OCI-LY1 (cell line): ENCODE measurements at regions not wholly inside any gene's neighbourhood (a gene's known extent, or its start where the extent isn't known, plus 50 kb on each side); places are given as distances from the start of the nearest gene placed in this dataset.

Experiments
- H2AFZ ChIP-seq: fragments of 200-600 bp; sonication (generic), shearing (Covaris generic); 2 replicates; pipeline ENCODE4 v1.6.0; 2014; ENCODE audit warnings: antibody characterized with exemption, mild to moderate bottlenecking, low read length
- H3F3A ChIP-seq: fragments of 200-600 bp; sonication (generic), shearing (Covaris generic); 2 replicates; pipeline ENCODE4 v1.6.0; 2014; ENCODE audit warnings: mild to moderate bottlenecking, antibody characterized with exemption, low read length, moderate library complexity; ENCODE audit not compliant: insufficient read depth
- H3K27ac ChIP-seq: fragments of 200-600 bp; sonication (generic); 2 replicates; pipeline ENCODE4 v1.5.1; 2014; ENCODE audit warnings: low read length, mixed run types, mild to moderate bottlenecking, low read depth; ENCODE audit not compliant: poor library complexity, severe bottlenecking
- H3K27me3 ChIP-seq: fragments of 200-600 bp; sonication (generic); 2 replicates; pipeline ENCODE4 v1.6.0; 2014; ENCODE audit warnings: antibody characterized with exemption, mild to moderate bottlenecking, low read length, moderate library complexity; ENCODE audit not compliant: insufficient read depth
- H3K36me3 ChIP-seq: fragments of 200-600 bp; sonication (generic); 2 replicates; pipeline ENCODE4 v1.6.1; 2014; ENCODE audit warnings: mild to moderate bottlenecking, antibody characterized with exemption, low read length, moderate library complexity, mixed read lengths; ENCODE audit not compliant: insufficient read depth
- H3K4me1 ChIP-seq: fragments of 200-600 bp; sonication (generic); 2 replicates; pipeline ENCODE4 v1.5.1; 2014; ENCODE audit warnings: mild to moderate bottlenecking, low read length, moderate library complexity; ENCODE audit not compliant: insufficient read depth, severe bottlenecking
- H3K4me2 ChIP-seq: fragments of 200-600 bp; sonication (generic), shearing (Covaris generic); 2 replicates; pipeline ENCODE4 v1.6.1; 2014; ENCODE audit warnings: low read length
- H3K4me3 ChIP-seq: fragments of 200-600 bp; sonication (generic); 2 replicates; pipeline ENCODE4 v1.5.1; 2014; ENCODE audit warnings: low read length, low read depth, mild to moderate bottlenecking, mixed read lengths; ENCODE audit not compliant: poor library complexity, severe bottlenecking
- H3K79me2 ChIP-seq: fragments of 200-600 bp; shearing (Covaris generic); 2 replicates; pipeline ENCODE4 v1.6.1; 2016; ENCODE audit warnings: mixed run types, low read length, mixed read lengths; ENCODE audit not compliant: insufficient read depth
- H3K9ac ChIP-seq: fragments of 200-600 bp; sonication (generic), shearing (Covaris generic); 2 replicates; pipeline ENCODE4 v1.6.1; 2014; ENCODE audit warnings: mild to moderate bottlenecking, low read length, mixed read lengths
- H3K9me2 ChIP-seq: fragments of 200-600 bp; sonication (generic), shearing (Covaris generic); 2 replicates; pipeline ENCODE4 v1.6.1; 2014; ENCODE audit warnings: low read depth, mild to moderate bottlenecking, low read length, mixed read lengths
- H3K9me3 ChIP-seq: fragments of 200-600 bp; shearing (Covaris generic); 2 replicates; pipeline ENCODE4 v1.6.1; 2014; ENCODE audit warnings: low read length, mixed read lengths
- H4K20me1 ChIP-seq: fragments of 200-600 bp; sonication (generic), shearing (Covaris generic); 2 replicates; pipeline ENCODE4 v1.6.0; 2016; ENCODE audit warnings: mild to moderate bottlenecking, low read length; ENCODE audit not compliant: insufficient read depth
- CTCF ChIP-seq: fragments of 200-600 bp; sonication (generic), shearing (Covaris generic); IDR thresholded peaks from 2 replicates; pipeline ENCODE4 v1.5.1; 2017; ENCODE audit warnings: mild to moderate bottlenecking, antibody characterized with exemption, low read length, moderate library complexity, mixed read lengths
- EZH2 ChIP-seq: fragments of 200-600 bp; sonication (generic), shearing (Covaris generic); IDR thresholded peaks from 2 replicates; pipeline ENCODE4 v1.8.0; 2017; ENCODE audit warnings: borderline replicate concordance, mixed run types, mild to moderate bottlenecking, antibody characterized with exemption, low read length, moderate library complexity, mixed read lengths

GRCh38 chr20:22504829-22505377, 79.5 kb downstream of the FOXA2 start:
- no peak overlapping the region for H3K27ac ChIP-seq
- H3F3A ChIP-seq, result no peaks in the 10 kb centered on the region
- H3K4me1 ChIP-seq, result no peaks in the 10 kb centered on the region
- H2AFZ ChIP-seq, result no peak overlapping the region
- no peaks in the 10 kb centered on the region for H3K27me3 ChIP-seq
- TF ChIP-seq EZH2 (no peak), CTCF (no peak)
- H3K79me2 ChIP-seq, result no peaks in the 10 kb centered on the region
- no peaks in the 10 kb centered on the region for H4K20me1 ChIP-seq
- H3K9me2 ChIP-seq, result no peaks in the 10 kb centered on the region
- H3K9ac ChIP-seq, result no peak overlapping the region
- no peak overlapping the region for H3K4me3 ChIP-seq
- H3K4me2 ChIP-seq, result no peak overlapping the region
- H3K36me3 ChIP-seq, result no peaks in the 10 kb centered on the region
- no peaks in the 10 kb centered on the region for H3K9me3 ChIP-seq

- no peak overlapping the region for H3K9ac ChIP-seq
- H3F3A ChIP-seq, result no peaks in the 10 kb centered on the region
- no peaks in the 10 kb centered on the region for H3K36me3 ChIP-seq
- H3K79me2 ChIP-seq, result no peaks in the 10 kb centered on the region
- no peaks in the 10 kb centered on the region for H4K20me1 ChIP-seq
- H3K27me3 ChIP-seq, result no peaks in the 10 kb centered on the region
- no peak overlapping the region for H3K4me2 ChIP-seq
- H3K9me2 ChIP-seq, result no peaks in the 10 kb centered on the region
- TF ChIP-seq EZH2, result no peak
- no peak for TF ChIP-seq CTCF
- H3K4me1 ChIP-seq, result no peaks in the 10 kb centered on the region
- no peak overlapping the region for H3K4me3 ChIP-seq
- no peak overlapping the region for H2AFZ ChIP-seq
- H3K27ac ChIP-seq, result no peak overlapping the region
- no peaks in the 10 kb centered on the region for H3K9me3 ChIP-seq
Observed at GRCh38 chr20:22503577-22503976, 80.8 kb downstream of the FOXA2 start.

GRCh38 chr20:22502731-22503191, 81.6 kb downstream of the FOXA2 start:
- Histone ChIP-seq H3K27me3 (no peaks in the 10 kb centered on the region), H2AFZ (no peak overlapping the region), H3K4me1 (no peaks in the 10 kb centered on the region), H3K79me2 (no peaks in the 10 kb centered on the region), H3K4me2 (no peak overlapping the region), H3K4me3 (no peak overlapping the region), H3F3A (no peaks in the 10 kb centered on the region), H3K27ac (no peak overlapping the region), H3K36me3 (no peaks in the 10 kb centered on the region), H3K9ac (no peak overlapping the region), H4K20me1 (no peaks in the 10 kb centered on the region), H3K9me3 (no peaks in the 10 kb centered on the region), H3K9me2 (no peaks in the 10 kb centered on the region)
- TF ChIP-seq CTCF, result no peak
- TF ChIP-seq EZH2, result no peak
